GM12892 (cell line): ENCODE measurements at regions not wholly inside any gene's neighbourhood (a gene's known extent, or its start where the extent isn't known, plus 50 kb on each side); places are given as distances from the start of the nearest gene placed in this dataset.

Experiments used
- DNase-seq: peaks from one replicate; pipeline ENCODE4 v3.0.0; 2011; ENCODE audit not compliant: insufficient read length
- FAIRE-seq: peaks from 2 replicates; lab custom pipeline; 2011; peaks lifted over from hg19 to GRCh38; lab: Jason Lieb, UNC
- POLR2A ChIP-seq: IDR thresholded peaks from 2 replicates; pipeline ENCODE4 v1.6.1; 2011; ENCODE audit warnings: low read depth, low read length, control low read depth
- POLR2AphosphoS5 ChIP-seq: IDR thresholded peaks from 2 replicates; pipeline ENCODE4 v1.6.1; 2011; ENCODE audit warnings: low read depth, low read length, control low read depth
- TAF1 ChIP-seq: IDR thresholded peaks from 2 replicates; pipeline ENCODE4 v1.6.1; 2011; ENCODE audit warnings: low read depth, mild to moderate bottlenecking, control low read depth, low read length, borderline replicate concordance

DNA sequence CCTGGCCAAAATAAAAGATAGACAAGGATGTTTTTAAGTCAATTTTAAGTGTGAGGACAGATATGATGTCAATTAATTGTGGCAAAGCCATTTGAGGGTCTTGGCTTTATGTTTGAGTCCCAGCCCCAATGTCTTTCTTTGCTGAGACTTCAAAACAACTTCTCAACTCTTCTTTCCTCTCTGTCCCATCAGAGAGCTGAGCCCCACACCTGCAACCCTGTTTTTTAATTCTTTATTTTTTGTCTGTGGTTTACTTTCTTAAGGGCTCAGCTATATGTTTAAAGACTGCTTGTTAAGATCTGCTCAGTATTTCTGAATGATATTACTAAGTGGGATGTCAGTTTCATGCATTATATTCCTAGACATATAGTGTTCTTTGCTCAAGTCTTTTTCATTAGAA, 164.3 kb downstream of the HS3ST1 start:
- FAIRE-seq (no peak), DNase-seq (no peak)
- TF ChIP-seq TAF1 (no peak), POLR2AphosphoS5 (no peak), POLR2A (no peak)

DNA sequence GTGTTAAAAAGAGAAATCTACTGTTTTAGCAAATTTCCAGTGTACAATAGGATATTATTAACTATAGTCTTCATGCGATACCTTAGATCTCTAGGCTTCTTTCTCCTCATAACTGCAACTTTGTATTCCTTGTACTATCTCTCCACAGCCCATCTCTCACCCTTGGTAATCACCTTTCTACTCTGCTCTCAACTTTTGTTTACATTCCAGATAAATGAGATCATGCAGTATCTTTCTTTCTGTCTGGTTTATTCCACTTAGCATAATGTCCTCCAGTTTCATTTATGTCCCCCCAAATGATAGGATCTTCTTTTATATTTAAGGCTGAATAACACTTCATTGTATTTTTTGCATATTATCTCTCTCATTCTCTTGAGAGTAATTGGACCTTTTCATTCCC, 165.5 kb downstream of the HS3ST1 start:
- TF ChIP-seq POLR2AphosphoS5 (no peak), POLR2A (no peak), TAF1 (no peak)
- FAIRE-seq: no peak
- DNase-seq: no peak

DNA sequence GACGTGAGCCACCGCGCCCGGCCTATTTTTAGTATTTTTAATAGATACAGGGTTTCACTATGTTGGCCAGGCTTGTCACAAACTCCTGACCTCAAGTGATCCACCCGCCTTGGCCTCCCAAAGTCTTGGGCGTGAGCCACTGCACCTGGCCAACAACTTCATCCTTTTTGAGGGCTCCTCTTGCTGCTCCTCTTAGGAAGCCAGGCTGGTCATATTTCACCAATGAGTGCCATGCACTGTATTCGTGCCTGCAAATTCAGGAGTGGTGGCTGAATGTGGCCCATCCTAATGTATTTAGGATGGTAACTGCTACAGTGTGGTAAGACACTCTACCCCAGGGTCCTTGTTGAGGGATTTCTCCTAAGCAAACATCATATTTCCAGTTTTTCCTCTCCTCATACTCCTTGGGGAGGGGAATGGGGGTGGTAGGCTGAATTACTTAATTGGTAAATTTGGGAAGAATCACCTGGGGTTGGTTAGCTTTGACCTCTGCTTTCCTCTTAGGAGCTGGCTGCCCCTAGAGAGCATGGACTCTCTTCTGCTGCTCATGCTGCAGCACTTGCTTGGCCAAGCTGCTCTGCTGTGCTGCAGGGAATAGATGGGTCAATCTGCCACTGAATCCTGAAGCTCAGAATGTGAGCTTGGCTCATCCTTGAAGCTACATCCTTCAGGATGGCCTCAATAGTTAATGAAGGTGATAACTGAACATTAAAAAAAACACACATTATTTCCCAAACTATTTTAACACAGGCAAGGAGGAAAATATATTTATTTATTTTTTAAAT, 167.4 kb downstream of the HS3ST1 start:
- no peak for DNase-seq
- TF ChIP-seq TAF1 (no peak), POLR2A (no peak), POLR2AphosphoS5 (no peak)
- no peak for FAIRE-seq

DNA sequence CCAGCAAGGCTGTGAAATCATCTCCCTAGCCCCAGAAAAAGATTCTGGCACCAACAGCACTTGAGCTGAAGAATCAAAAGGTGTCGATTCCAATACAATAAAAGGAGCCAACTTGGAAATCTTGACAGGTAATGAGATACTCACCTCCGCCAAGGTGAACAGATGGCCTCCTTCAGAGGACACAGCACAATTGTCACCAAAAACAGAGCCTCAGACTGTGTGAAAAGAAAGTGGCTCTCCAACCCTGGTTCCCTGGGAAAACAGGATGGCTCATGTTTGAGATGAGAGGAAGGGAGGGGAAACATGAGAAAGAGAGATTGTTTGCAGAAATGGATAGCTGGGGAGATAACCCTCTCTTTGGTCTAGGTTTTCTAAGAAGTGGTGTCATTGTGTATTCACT, 168.9 kb downstream of the HS3ST1 start:
- DNase-seq (no peak), FAIRE-seq (no peak)
- TF ChIP-seq POLR2A: no peak
- TF ChIP-seq TAF1: no peak
- no peak for TF ChIP-seq POLR2AphosphoS5

DNA sequence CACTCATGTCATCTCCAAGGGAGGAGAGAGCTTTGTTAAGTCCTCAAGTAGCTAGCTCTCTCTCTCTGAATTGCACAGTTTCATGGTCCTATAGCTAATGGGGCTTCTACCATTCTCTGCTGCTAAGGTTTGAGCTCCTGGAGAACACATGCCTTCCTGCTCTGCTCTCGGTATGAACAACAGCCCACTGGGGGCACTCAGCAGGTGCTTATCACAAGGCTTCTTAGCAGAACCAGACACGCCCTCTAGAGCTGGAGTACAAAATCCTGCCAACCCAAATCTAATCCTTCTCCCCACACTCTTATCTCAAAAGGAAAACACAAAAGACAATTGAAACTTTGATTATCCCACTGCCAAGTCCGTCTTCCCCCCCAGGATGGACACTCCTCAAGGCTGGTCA, 176.5 kb downstream of the HS3ST1 start:
- TF ChIP-seq TAF1: no peak
- TF ChIP-seq POLR2AphosphoS5: no peak
- no peak for TF ChIP-seq POLR2A
- FAIRE-seq: no peak
- no peak for DNase-seq

DNA sequence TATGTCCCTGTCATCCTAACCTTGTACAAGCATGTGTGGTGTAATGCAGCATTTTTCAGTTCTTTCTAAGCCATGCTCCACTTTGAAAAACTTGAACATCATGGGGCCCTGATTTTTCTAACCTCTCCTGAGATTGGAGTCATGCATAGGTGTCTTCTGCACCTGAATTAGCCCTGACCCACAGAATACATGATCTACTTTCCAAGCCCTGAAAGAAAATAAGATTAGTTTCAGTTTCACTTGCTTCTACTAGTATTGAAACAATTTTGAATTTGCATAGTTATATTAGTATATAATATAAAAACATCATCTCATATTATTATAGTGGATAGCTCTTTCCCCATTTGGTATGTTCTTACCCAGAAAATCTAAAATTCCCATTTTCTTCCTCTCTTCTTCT, 178.2 kb downstream of the HS3ST1 start:
- TF ChIP-seq TAF1 (no peak), POLR2A (no peak), POLR2AphosphoS5 (no peak)
- FAIRE-seq: no peak
- no peak for DNase-seq

DNA sequence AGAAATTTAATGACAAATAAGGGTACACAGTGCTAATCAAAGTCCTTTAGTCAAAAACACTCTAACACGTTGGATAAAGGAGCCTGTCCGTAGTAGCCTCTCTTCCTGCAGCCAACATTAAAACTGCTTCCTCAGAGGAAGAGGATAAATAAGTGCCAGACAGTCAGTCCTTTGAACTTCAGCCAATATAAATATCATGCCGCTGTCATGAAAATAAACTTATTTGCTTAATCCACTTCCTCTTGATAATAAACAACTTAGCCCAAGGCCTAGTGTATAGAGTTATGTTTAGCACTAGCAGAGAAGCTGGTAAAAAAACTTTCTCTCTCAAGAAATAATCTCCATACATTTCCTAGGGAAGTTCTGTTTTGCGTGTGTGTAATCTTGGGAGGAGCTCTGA, 196.7 kb downstream of the HS3ST1 start:
- DNase-seq (no peak), FAIRE-seq (no peak)
- TF ChIP-seq POLR2A (no peak), POLR2AphosphoS5 (no peak), TAF1 (no peak)

DNA sequence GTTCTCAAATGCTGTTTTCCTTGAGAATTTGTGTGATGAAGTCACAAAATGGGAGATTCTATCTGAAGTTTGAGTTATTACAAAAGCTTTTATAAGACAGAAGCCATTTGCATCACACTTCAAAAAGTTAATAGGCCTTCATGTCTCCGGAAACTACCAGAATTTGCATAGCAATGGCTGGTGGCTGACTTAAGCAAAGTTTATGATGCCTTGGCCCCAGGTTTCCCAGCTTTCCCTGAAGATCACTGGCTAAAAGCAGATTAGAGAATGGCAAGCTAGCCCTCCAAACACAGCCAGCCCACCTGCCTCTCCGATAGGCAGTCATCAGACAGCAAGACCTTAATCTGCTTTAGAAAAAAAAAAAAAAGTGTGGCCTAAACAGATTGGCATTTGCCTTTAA, 197.8 kb downstream of the HS3ST1 start:
- FAIRE-seq (no peak), DNase-seq (no peak)
- TF ChIP-seq POLR2AphosphoS5 (no peak), POLR2A (no peak), TAF1 (no peak)

DNA sequence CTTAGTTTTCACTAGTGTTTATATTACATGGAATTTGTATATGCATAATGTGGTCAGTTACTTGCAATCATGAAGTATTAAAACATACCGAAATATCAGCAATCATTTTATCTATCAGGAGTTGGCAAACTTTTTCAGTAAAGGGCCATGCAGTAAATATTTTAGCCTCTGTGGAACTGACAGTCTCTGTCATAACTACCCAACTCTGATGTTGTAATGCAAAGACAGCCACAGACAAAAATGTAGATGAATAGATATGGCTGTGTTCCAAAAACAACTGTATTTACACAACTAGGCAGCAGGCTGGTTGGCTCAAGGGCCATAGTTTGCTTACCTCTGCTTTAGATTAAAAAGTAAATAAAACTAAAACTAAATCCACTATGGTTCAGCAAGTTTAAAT, 200.2 kb downstream of the HS3ST1 start:
- FAIRE-seq: no peak
- no peak for DNase-seq
- no peak for TF ChIP-seq POLR2A
- no peak for TF ChIP-seq TAF1
- no peak for TF ChIP-seq POLR2AphosphoS5

DNA sequence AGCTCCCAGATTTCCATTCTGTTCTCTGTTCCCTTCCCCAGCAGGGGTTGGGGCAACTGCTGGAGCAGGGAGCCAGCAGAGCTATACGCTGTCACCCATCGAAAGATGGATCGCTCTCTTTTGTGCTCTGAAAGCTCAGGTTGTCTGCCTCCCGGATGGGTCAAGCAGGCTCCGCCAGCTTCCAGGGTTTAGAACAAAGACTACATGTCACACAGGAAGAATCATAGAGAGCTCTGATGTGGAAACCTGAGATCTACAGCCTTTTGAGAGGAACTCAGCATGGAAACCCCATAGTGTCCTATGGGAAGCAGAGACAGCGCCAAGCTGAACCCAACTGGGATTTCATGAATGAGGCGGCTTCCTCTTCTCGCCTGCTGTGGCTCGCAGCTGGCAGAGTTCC, 205.4 kb downstream of the HS3ST1 start:
- DNase-seq (no peak), FAIRE-seq (no peak)
- TF ChIP-seq TAF1: no peak
- TF ChIP-seq POLR2AphosphoS5: no peak
- no peak for TF ChIP-seq POLR2A

DNA sequence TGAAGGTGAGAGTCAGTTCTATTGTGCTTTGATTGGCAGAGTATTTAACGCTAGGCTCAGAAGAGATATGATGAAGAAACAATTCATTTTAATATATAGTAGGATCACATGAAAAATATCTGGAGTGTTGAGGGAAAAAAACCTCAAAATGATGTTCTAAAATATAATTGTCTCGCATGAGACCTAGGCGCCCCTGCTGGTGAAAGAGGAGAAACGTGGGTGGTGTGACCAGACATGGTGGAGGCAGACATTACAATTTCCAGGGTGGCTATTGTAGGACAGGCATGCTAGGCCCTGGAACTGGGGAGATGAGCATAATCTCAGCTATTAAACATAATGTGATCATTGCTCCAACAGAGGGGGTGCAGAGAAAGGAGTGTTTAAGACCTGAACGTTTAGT, 210.0 kb downstream of the HS3ST1 start:
- FAIRE-seq (no peak), DNase-seq (no peak)
- TF ChIP-seq TAF1 (no peak), POLR2A (no peak), POLR2AphosphoS5 (no peak)

DNA sequence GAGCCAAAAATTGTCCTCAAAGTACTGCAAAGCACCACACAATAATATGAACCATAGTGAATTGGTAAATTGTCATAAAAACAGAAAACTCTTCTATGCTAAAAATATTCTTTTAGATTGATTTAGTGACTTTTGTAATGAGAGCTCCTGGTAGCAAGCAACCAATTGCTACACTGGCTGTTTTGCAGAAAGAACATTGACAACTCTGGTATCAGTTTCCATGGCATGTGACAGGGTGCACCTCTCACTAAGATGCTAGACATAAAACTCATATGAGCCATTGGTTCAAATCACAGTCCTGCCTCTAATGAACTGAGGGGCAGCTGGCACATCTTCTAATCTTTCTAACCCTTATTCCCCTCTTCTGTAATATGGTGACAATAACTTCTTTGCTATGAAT, 212.2 kb downstream of the HS3ST1 start:
- no peak for TF ChIP-seq TAF1
- DNase-seq (no peak), FAIRE-seq (no peak)
